GM23248 (cell line): ENCODE measurements at regions not wholly inside any gene's neighbourhood (a gene's known extent, or its start where the extent isn't known, plus 50 kb on each side); places are given as distances from the start of the nearest gene placed in this dataset.

Source experiments
- EZH2 ChIP-seq: fragments of 200-600 bp; sonication (generic); IDR thresholded peaks from 2 replicates; pipeline ENCODE4 v1.6.1; 2018; ENCODE audit warnings: antibody characterized with exemption, mild to moderate bottlenecking; ENCODE audit not compliant: insufficient read depth, poor library complexity, severe bottlenecking
- EZH2phosphoT487 ChIP-seq: fragments of 200-600 bp; sonication (generic); IDR thresholded peaks from 2 replicates; pipeline ENCODE4 v1.6.1; 2018; ENCODE audit warnings: antibody characterized with exemption, moderate library complexity, mild to moderate bottlenecking, low read depth; ENCODE audit not compliant: insufficient read depth

DNA sequence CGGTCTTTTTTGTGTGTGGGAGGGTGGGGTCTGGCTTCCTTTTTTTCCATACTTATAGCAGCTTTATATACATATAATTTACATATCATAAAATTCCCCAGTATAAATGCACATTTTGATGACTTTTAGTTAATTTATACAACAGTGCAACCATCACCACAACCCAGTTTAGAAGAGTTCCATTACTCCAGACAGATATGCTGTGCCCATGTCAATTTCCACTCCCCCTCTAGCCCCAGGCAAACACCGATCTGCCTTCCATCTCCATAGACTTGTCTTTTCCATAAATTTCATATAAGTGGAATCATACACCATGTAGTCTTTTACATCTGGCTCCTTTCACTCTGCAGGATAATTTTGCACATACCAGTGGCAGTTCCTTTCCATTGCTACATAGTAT is 139.2 kb upstream of the SYT6 start:
- TF ChIP-seq EZH2phosphoT487 (no peak), EZH2 (no peak)
